Endothelial cell (in vitro differentiated cells): ENCODE measurements at regions not wholly inside any gene's neighbourhood (a gene's known extent, or its start where the extent isn't known, plus 50 kb on each side); places are given as distances from the start of the nearest gene placed in this dataset.

ENCODE experiments used
- DNase-seq: peaks from one replicate; pipeline ENCODE4 v3.0.0; 2021; ENCODE audit warnings: low spot score
- H3K27ac Mint-ChIP-seq: one replicate; pipeline ENCODE4 v1.8.0; 2021; ENCODE audit warnings: mixed read lengths, inconsistent platforms; ENCODE audit not compliant: unreplicated experiment
- H3K27me3 Mint-ChIP-seq: one replicate; pipeline ENCODE4 v1.8.0; 2021; ENCODE audit warnings: mild to moderate bottlenecking, moderate library complexity, mixed read lengths, inconsistent platforms; ENCODE audit not compliant: unreplicated experiment
- H3K36me3 Mint-ChIP-seq: one replicate; pipeline ENCODE4 v1.8.0; 2021; ENCODE audit warnings: mild to moderate bottlenecking, low read depth, mixed read lengths, inconsistent platforms; ENCODE audit not compliant: unreplicated experiment
- H3K4me1 Mint-ChIP-seq: one replicate; pipeline ENCODE4 v1.8.0; 2021; ENCODE audit warnings: mild to moderate bottlenecking, mixed read lengths, inconsistent platforms; ENCODE audit not compliant: unreplicated experiment
- H3K4me3 Mint-ChIP-seq: one replicate; pipeline ENCODE4 v1.8.0; 2021; ENCODE audit warnings: mild to moderate bottlenecking, mixed read lengths, inconsistent platforms; ENCODE audit not compliant: unreplicated experiment
- H3K9me3 Mint-ChIP-seq: one replicate; pipeline ENCODE4 v1.8.0; 2021; ENCODE audit warnings: mixed read lengths, inconsistent platforms; ENCODE audit not compliant: unreplicated experiment
- CTCF ChIP-seq: fragments of 200-600 bp; sonication (generic); IDR thresholded peaks from one replicate; pipeline ENCODE4 v1.5.0; 2021; ENCODE audit warnings: antibody characterized with exemption; ENCODE audit not compliant: unreplicated experiment

GRCh38 chr13:27691207-27691606 lies 69.5 kb downstream of the POLR1D start:
- no peaks in the 10 kb centered on the region for H3K4me1 Mint-ChIP-seq
- H3K9me3 Mint-ChIP-seq: no peaks in the 10 kb centered on the region
- H3K27me3 Mint-ChIP-seq: no peaks in the 10 kb centered on the region
- TF ChIP-seq CTCF: no peak
- DNase-seq: no peak
- H3K4me3 Mint-ChIP-seq: no peak overlapping the region
- no peak overlapping the region for H3K27ac Mint-ChIP-seq
- no peaks in the 10 kb centered on the region for H3K36me3 Mint-ChIP-seq

GRCh38 chr13:27696731-27697130 lies 75.0 kb downstream of the POLR1D start:
- H3K36me3 Mint-ChIP-seq: no peaks in the 10 kb centered on the region
- no peak overlapping the region for H3K4me3 Mint-ChIP-seq
- no peaks in the 10 kb centered on the region for H3K27me3 Mint-ChIP-seq
- DNase-seq: no peak
- TF ChIP-seq CTCF: no peak
- H3K9me3 Mint-ChIP-seq: no peaks in the 10 kb centered on the region
- no peak overlapping the region for H3K27ac Mint-ChIP-seq
- H3K4me1 Mint-ChIP-seq: no peaks in the 10 kb centered on the region

- Mint-ChIP-seq H3K27ac (no peak overlapping the region), H3K27me3 (peaks cover 2% of the 10 kb centered on the region), H3K4me3 (no peak overlapping the region), H3K4me1 (no peaks in the 10 kb centered on the region), H3K36me3 (no peaks in the 10 kb centered on the region), H3K9me3 (no peaks in the 10 kb centered on the region)
- DNase-seq: no peak
- TF ChIP-seq CTCF: no peak
Measured at GRCh38 chr13:27699952-27700351, 78.3 kb downstream of the POLR1D start.

- Mint-ChIP-seq H3K36me3 (peaks cover 3% of the 10 kb centered on the region), H3K27me3 (peaks cover 2% of the 10 kb centered on the region)
- TF ChIP-seq CTCF: no peak
Measured at GRCh38 chr13:27704681-27705080, 83.0 kb downstream of the POLR1D start.

GRCh38 chr13:27708325-27708724 lies 84.0 kb upstream of the GSX1 start:
- Mint-ChIP-seq H3K9me3 (no peaks in the 10 kb centered on the region), H3K4me1 (no peaks in the 10 kb centered on the region), H3K27ac (no peak overlapping the region), H3K27me3 (peaks cover 2% of the 10 kb centered on the region), H3K4me3 (no peak overlapping the region), H3K36me3 (peaks cover 3% of the 10 kb centered on the region)
- no peak for TF ChIP-seq CTCF
- DNase-seq: no peak

More at GRCh38 chr13:27704681-27705080, 83.0 kb downstream of the POLR1D start:
- no peaks in the 10 kb centered on the region for H3K4me1 Mint-ChIP-seq
- no peak overlapping the region for H3K4me3 Mint-ChIP-seq
- no peak for DNase-seq
- H3K9me3 Mint-ChIP-seq: no peaks in the 10 kb centered on the region
- no peak overlapping the region for H3K27ac Mint-ChIP-seq
